NCI-H524 treated with DMSO at 0.1 percent for 48 hours (cell line): ENCODE measurements at regions not wholly inside any gene's neighbourhood (a gene's known extent, or its start where the extent isn't known, plus 50 kb on each side); places are given as distances from the start of the nearest gene placed in this dataset.
"Not testable (repeated sequence)": the region's sequence is repeated elsewhere in the genome, so short reads cannot be mapped to it uniquely, and the experiment has no call there.

Experiments
- DNase-seq: peaks from one replicate; lab custom pipeline; 2025; lab: John Stamatoyannopoulos, UW

DNA sequence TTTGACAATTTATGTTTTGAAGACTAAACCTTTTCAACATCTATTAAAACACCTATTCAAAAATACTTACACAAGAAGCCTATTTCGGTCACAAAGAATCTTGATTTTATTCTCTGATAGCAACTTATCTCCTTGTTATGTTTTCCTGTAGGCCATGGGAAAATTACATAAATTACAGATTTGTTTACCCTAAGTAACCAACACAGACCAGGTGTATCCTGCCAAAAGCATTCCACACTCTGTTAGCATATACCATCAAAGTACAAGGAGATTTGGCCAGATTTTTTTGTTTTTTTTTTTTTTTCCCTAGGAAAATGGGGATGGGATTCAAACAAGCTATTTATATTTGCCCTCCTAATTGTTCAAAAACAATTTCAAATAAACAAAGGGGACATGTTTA, 497.9 kb upstream of the MAGEB18 start:
- no peak for DNase-seq

DNA sequence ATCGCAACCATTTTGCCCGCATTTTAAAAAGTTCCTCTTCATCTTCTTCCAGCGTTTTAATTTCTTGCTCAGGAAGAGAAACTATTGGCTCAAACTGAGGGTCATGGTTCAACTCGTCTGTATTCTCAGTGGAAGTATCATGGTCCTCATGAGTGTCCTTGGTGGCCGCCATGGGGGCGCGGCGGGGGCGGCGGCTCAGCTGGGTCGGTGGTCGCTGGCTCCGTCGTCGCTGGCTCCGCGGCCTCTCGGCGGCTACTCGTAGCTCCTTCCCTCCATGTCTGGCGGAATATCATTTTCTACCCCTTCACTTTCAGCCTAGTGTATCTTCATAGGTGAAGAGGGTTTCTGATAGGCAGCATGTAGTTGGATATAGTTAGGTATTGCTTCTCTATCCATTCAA, 492.0 kb upstream of the MAGEB18 start:
- DNase-seq: no peak

DNA sequence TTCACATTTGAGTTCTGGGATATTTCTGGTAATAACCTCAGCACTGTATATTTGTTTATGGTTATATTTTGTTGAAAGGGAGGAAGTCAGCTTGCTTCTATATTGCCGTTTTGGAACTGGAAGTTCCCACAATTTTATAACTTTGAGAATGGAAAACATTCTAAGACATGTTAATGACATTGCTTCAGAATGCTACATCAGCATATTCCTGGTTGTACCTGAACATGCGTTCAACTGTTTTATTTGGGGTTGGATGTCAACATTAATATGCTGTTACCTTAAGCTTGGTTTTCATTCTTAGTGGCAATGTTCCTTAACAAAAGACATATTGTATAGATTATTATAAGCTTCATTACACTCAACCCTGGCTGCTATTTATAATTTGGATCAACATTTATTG, 489.4 kb upstream of the MAGEB18 start:
- no peak for DNase-seq

DNA sequence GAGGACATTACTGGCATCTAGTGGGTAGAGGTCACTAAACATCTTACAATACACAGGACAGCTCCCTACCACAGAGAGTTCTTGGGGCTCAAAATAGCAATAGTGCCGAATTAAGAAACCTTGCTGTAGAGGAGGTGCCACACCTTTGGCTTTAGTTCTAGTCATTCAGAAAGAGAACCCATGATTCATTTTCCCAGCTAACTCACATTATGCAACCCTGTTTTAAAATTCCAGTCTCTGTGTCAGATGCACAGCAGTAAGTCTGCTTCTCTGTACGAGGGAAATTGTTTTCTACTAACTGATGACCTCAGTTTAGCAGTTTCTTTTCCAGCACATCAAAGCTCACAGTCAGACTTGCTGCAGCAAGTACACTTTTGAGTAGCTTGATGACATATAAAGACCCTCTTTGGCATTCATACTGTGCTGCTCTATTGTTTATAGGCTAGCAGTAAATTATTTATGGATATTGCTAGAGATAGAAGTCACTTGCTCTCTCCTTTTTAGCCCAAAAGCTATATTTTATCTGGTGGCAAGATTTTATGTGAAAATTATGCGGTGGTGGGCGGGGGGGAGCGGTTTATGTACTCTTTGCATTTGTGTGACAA, 487.8 kb upstream of the MAGEB18 start:
- no peak for DNase-seq

DNA sequence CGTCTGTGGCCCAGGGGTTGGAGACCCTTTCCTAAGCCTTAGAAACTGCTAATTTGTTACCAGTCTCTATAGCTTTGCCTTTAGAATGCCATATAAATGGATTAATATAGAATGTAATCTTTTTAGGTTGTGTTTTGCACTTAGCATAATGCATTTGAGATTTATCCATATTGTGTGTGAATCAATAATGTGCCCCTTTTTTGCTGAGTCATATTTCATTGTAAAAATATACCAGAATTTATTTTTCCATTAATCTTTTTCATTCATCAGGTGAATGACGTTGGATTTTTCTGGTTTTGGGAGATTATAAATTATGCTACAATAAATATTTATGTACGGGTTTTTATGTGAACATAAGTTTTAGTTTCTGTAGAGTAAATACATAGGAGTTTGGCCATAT, 478.8 kb upstream of the MAGEB18 start:
- DNase-seq: no peak

DNA sequence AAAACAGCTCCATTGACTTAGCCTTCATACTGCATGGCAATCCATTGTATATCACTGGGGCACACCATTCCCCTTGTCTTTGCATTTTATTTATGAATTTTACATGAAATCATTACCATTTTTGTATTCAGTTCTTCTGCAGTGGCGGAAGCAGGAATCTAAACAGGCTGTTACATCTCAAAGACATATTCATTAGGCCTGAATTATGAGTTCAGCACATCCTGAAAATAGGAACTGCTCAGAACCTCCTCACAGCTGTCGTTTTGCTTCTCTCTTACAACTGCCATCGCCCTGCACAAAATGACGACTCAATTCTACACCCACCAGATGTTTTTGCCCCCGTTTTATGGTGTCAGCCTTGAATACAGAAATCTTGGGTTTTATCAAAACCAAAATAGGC, 474.4 kb upstream of the MAGEB18 start:
- no peak for DNase-seq

DNA sequence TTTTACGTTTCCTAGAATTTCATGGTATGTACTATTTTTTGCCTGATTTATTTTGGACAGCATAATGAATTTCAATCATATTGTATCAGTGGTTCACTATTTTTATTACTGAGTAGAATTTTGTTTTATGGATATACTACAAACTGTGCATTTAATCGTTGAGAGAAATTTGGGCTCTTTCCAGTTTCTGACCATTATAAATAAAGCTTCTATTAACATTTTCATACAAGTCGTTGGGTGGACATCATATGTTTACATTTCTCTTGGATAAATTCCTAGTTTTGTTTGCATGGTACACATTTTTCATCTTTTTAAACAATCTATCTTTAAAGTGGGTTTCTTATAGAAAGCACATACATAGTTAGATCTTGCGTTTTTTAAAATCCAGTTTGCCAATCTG, 472.7 kb upstream of the MAGEB18 start:
- no peak for DNase-seq

DNA sequence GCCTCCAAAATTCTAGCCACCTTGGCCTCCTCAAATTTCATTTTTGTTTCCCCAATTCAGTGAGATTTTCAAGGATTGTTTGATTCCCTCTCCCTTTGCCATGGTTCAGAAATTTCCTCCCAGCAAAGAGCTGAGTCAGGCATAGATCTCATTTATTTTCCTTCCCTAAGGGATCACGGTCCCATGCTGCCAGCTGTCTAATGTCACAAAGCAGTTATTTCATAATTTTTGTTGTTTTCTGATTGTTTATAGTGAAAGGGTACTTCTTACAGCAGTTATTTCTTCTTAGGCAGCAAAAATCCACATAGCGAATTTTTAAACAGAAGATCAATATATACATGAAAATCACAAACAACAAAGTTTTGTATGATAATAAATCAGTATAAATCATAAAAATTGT, 470.5 kb upstream of the MAGEB18 start:
- no peak for DNase-seq

DNA sequence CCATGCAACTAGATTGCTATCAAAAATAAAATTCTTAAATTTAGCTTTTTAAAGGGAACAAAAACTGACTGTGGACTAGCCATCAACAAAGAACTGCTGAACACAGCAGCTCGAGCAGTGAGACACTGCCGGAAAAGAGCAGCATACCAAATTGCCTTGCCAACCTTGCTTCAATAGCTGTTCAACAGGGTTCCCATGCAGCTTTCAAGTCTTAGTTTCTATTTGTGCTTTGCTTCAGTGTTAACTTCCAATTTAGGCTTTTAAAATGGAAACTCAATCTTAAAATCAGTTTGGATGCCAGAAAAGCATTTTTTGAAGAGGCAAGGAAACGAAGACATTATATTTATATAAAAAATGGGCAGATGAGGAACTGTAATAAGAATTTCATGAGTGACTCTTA, 463.4 kb upstream of the MAGEB18 start:
- DNase-seq: no peak

DNA sequence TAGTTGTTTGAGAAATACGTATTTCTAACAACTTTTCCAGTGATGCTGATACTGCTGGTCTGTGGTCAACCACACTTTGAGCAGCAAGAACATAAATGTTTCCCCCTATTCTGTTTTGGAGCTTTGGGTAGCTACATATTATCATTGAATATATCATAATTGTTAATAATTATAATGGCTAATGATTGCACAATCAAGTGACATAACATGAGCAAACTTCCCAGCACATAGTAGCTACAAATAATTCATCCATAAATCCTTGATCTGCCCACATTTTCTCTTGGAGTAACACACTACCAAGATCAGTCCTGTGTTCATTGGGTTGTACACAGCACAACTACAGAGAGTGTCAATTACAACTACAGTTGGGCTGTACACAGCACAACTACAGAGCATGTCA, 436.3 kb upstream of the MAGEB18 start:
- no peak for DNase-seq

DNA sequence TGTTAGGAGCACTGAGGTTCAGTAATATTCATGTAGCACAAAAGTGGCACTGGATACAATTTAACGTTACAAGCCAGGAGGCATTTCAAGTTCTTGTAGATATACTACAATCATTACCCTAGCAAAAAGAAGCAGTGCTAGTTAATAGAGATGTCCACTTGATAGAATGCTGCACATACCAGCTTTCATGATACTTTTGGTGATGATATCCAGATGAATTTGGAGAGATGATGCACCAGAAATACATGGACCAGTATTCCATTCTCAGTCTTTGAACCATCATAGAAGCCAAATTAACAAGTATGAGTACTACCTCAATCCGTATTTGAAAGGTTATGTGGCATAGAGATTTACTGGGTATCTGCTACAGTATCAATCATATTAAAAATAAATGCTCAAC, 421.0 kb upstream of the MAGEB18 start:
- DNase-seq: no peak

DNA sequence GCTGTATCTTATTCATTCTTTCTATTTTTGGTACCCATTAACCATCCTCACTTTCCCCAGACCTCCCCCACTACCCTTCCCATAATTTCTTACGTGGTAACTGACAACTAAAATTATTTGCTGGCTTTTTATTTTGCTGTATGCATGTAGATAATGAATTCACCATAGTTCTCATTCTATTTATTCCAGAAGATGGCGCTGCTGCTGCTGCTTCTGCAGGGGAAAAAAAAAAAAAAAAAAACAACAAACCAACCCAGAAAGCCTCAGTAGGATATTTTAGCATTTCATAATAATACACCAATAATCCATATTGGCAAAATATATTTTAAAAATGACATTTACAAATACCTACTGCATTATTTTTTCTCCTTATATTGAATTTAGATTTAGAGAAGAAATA, 416.6 kb upstream of the MAGEB18 start:
- no peak for DNase-seq

DNA sequence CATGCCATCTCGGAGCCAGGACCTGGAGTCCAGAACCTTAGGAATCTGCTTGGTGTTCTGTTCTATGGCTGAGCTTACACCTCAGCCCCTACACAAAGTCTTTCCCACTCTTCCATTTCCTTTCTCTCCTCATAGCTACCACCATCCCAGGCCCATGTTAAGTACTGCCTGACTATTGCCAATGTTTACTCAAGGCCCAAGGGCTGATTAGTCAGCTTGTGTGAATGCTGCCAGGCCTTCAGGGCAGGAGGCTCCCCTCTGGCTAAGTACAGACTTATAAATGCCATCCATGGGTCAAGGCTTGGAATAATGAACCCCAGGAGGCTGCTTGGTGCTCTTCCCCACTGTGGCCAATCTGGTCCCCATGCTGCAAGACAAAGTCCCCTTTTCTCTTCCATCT, 411.6 kb upstream of the MAGEB18 start:
- no peak for DNase-seq

DNA sequence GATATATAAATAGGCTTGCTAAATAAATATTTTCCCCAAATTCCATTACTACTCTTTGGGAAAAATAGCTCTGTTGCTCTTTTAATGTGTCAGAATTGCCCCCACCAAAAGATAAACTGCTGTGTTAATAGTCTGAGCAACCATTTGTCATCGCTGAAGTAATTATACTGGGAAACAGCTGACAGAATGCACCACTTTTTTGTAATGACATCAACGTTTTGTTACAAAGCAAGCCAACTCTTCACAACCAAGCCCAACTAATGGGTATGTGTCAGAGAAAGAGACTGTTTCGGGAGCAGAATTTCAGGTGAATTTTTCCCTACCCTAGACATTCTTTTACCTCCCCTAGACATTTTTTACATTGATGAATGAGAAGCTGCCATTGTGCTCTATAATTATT, 405.0 kb upstream of the MAGEB18 start:
- no peak for DNase-seq

DNA sequence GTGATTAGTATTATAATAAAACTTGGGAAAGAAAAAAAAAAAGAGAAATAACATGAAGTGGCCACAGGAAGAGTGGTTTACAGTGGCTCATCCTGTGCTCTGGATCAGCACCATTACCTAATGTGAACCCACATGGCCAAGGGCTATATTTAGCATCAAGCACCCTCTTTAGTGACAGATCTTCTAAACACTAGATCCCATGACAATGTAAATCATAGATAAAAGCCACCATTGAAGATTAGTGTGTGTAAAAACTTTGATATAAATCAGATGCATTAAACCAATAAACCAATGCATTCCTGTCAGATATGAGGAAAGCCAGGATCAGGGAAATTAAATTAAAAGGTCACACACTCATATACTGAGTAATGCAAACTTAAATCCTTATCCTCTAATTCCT, 400.6 kb upstream of the MAGEB18 start:
- DNase-seq: no peak

DNA sequence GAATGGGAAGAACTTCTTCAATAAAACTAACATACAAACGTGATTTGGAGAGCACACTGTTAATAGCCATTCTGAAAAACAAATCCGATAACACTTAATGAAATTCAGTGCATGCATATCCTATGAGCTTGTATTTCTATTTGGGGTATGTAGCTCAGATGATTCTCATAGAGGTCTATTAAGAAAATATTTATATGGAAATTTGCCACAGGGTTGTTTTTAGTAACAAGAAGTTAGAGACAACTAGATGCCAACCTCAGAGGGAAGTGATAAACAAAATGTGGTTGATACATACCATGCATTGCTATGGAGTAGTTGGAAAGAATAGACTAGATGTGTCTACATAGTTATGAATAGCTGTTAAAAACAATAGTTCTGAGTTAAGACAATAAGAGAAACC, 395.8 kb upstream of the MAGEB18 start:
- no peak for DNase-seq

DNA sequence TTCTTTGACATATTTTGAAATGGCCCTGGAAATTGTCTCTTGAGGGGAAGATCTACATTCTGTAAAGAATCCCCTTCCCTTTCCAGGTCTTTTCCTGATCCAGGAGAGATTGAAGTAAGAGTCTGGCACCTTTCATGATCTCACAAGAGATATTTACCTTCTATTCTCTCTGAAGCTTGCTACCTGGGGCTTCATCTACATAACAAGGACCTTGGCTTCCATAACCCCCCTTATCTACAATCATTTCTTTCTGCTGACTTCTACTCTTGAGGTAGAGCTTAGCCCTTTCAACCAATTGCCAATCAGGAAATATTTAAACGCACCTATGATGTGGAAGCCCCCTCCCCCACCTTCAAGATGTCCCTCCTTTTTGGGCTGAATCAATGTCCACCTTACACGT, 383.7 kb upstream of the MAGEB18 start:
- no peak for DNase-seq

DNA sequence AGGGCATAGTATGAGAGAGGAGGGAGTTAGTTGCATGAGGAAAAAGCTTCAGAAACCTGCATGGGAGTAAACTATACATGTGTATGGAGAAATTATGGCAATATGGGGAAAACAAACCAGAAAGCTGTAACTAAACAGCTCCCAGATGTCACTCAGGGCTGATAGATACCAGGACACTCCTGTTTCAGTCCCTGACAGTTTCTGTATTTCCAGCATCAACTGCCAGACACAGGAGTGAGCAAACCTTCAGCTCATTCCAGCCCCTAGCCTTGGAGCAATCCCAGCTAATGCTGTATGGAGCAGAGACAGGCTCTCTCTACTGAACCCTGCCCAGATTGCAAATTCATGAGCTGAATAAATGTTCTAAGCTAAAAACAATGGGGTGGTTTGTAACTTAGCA, 382.9 kb upstream of the MAGEB18 start:
- DNase-seq: no peak

DNA sequence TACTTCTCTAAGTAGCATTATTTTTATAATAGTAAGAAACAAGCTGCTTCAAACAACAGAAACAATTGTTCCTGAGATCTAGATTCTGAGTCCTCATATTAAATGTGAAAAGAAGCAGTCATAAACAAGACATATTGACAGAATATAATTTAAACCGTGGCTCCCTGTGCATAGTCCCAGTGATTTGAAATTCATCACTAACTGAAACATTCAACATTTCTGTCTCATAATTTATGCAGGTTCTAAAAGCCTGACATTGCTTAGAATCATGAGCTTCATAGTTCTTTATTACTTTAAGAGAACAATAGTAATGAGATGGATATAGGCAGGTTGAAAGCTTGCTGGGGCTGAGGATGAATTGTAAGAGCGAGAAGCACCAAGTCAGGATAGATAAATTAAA, 375.5 kb upstream of the MAGEB18 start:
- DNase-seq: no peak

DNA sequence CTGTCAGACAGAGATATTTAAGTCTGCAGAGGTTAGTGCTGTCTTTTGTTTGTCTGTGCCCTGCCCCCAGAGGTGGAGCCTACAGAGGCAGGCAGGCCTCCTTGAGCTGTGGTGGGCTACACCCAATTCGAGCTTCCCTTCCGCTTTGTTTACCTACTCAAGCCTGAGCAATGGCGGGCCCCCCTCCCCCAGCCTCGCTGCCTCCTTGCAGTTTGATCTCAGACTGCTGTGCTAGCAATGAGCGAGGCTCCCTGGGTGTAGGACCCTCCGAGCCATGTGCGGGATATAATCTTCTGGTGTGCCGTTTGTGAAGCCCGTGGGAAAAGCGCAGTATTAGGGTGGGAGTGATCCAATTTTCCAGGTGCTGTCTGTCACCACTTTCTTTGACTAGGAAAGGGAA, 366.3 kb upstream of the MAGEB18 start:
- DNase-seq: not testable (repeated sequence)

DNA sequence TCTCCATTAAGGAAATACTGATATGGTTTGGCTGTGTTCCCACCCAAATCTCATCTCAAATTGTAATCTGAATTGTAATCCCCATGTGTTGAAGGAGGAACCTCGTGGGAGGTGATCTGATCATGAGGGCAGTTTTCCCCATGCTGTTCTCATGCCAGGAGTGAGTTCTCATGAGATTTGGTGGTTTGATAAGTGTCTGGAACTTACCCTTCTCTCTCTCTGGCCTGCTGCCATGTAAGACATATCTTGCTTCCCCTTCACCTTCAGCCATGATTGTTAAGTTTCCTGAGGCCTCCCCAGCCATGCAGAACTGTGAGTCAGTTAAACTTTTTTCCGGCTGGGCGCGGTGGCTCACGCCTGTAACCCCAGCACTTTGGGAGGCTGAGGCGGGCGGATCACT, 340.3 kb upstream of the MAGEB18 start:
- DNase-seq: not testable (repeated sequence)

DNA sequence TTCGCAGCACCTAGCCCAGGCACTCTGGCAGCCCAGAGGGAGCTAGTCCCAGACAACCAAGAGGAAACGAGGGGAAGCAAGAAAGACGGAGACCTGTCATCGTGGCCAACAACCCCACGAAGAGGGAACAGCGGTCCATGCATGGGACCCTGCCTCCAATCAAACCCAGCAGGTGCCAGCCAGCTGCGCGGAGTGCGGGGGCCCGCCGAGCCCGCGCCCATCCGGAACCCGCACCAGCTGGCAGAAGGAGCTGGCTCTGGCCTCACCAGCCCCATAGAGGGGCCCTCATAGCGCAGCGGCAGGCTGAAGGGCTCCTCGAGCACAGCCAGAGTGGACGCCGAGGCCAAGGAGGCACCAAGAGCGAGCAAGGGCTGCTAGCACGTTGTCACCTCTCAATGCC, 332.4 kb upstream of the MAGEB18 start:
- no peak for DNase-seq

DNA sequence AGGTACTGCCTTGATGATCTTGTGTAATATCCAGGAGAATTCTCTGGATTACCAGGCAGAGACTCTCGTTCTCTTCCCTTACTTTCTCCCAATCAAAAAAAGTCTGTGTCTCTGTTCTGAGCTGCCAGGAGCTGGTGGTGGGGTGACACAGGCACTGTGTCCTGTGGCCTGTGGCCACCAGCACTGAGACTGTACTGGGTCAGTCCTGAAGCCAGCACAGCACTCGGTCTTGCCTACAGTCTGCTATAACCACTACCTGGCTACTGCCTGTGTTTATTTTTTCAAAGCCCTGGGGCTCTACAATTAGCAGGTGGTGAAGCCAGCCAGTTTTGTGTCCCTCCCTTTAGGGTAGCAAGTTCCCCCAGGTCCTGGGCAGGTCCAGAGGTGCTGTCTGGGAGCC, 331.1 kb upstream of the MAGEB18 start:
- DNase-seq: no peak

DNA sequence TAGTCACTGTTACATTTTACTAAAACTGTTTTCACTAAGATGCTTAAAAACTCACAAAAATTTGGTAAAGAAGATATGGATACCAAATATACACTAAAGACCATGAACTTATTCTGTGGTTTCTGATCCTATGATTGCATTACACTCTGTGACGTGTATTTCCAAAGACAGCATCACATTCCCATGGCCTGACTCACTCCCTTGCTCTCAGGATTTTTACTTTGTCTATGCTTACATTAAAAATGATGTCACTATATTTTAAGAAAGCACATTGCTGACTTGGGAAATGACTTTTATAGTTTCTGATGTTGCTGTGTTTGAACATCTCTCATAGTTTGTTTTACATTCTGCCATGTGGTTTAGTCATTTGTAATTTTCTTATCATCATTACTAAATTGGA, 327.9 kb upstream of the MAGEB18 start:
- no peak for DNase-seq

DNA sequence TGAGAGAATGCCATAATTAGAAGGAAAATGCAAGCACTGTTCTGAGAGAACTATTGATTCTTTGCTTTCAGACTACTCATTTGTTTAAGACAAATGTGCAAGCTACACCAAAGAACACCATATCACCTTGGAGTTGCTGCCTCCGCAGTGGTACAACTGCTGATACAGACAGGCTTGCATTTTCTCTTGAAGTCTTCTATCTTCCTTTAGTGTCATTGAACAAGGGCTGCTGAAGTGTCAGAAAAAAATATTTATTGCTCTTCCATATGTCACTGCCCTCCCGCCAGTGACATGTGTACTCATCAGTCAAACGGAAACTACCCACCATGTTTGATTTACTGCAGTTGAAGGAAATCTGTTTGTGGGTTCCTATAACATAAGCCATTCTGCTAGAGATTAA, 318.3 kb upstream of the MAGEB18 start:
- DNase-seq: peak; percentile 54
